HEK293T (cell line): ENCODE measurements at regions not wholly inside any gene's neighbourhood (a gene's known extent, or its start where the extent isn't known, plus 50 kb on each side); places are given as distances from the start of the nearest gene placed in this dataset.

Experiments used
- BHLHE40 ChIP-seq: fragments of 450-650 bp; IDR thresholded peaks from 2 replicates; pipeline ENCODE4 v1.6.1; 2016; ENCODE audit warnings: mild to moderate bottlenecking, moderate library complexity, borderline replicate concordance
- FOXK2 ChIP-seq: fragments of 450-650 bp; IDR thresholded peaks from 2 replicates; pipeline ENCODE4 v1.6.1; 2016; ENCODE audit warnings: mild to moderate bottlenecking
- FOXM1 ChIP-seq: fragments of 450-650 bp; IDR thresholded peaks from 2 replicates; pipeline ENCODE4 v1.6.1; 2017; ENCODE audit warnings: mild to moderate bottlenecking, borderline replicate concordance
- PKNOX1 ChIP-seq: fragments of 450-650 bp; IDR thresholded peaks from 2 replicates; pipeline ENCODE4 v1.6.1; 2016
- SUZ12 ChIP-seq: fragments of 450-650 bp; IDR thresholded peaks from 2 replicates; pipeline ENCODE4 v1.6.1; 2016; ENCODE audit warnings: mild to moderate bottlenecking

- TF ChIP-seq FOXK2 (no peak), FOXM1 (no peak), PKNOX1 (no peak), SUZ12 (no peak), BHLHE40 (no peak)
These were observed 124.5 kb downstream of the CMPK2 start for GRCh38 chr2:6741229-6741628.
